ENCODE measurements at regions not wholly inside any gene's neighbourhood (a gene's known extent, or its start where the extent isn't known, plus 50 kb on each side); places are given as distances from the start of the nearest gene placed in this dataset.

DNA sequence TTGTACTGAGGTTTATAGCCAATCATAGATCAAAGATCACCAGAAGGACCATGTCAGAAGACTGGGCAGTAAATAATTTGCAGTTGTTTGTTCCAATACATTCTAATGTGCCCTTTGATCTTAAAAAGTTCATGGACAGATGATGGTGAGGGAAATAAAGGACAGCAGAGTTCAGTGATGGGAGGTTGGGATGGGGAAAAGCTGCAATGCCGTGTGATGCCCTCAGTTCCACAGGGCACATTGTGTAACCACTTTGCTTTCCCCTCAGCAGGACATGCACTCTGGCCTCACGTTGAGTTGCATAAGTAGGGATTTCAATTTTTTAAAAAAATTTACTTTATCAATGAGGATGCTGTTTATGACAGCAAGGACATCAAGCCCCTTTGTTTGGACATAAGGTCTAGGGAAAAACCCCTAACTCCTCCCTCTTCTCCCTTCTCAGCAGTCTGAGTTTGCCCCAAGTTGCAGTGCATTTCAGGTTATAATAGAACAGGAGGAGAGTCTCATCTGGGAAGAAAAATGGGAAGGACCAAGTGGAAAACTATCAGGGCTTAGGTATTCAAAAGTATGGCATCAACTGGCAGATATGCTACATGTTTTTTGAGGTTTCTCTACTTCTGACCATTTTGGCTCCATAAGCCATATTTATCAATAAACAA lies 83.1 kb upstream of the TMED7 start (continued):
- TF ChIP-seq ZNF577 (CRISPR knock-in tag; IDR thresholded peaks at IDR 0.05; ENCODE audit: borderline replicate concordance, low read depth) (no peak), BRD4 (CRISPR knock-in tag; IDR thresholded peaks at IDR 0.05) (no peak), ZFP90 (CRISPR knock-in tag; IDR thresholded peaks at IDR 0.05; ENCODE audit: borderline replicate concordance) (no peak), IKZF4 (CRISPR knock-in tag; IDR thresholded peaks at IDR 0.05; ENCODE audit: borderline replicate concordance, low read depth, not compliant biosample characterization) (no peak), SIX1 (CRISPR knock-in tag; IDR thresholded peaks at IDR 0.05; ENCODE audit: borderline replicate concordance) (no peak), ZIK1 (CRISPR knock-in tag; IDR thresholded peaks at IDR 0.05; ENCODE audit: borderline replicate concordance, low read depth) (no peak), ZNF737 (CRISPR knock-in tag; IDR thresholded peaks at IDR 0.05; ENCODE audit: borderline replicate concordance) (no peak), ZNF557 (CRISPR knock-in tag; IDR thresholded peaks at IDR 0.05) (no peak), PRMT3 (CRISPR knock-in tag; IDR thresholded peaks at IDR 0.05; ENCODE audit: borderline replicate concordance, low read depth) (no peak), KAT2B (IDR thresholded peaks at IDR 0.05; ENCODE audit: borderline replicate concordance, low read depth, low read length) (no peak), SOX6 (IDR thresholded peaks at IDR 0.05) (no peak), SOX6 (CRISPR knock-in tag; IDR thresholded peaks at IDR 0.05) (peak; percentile 34; the same call in 1 of the 2 replicates), NFYB (CRISPR knock-in tag; IDR thresholded peaks at IDR 0.05) (no peak), GATA4 (IDR thresholded peaks at IDR 0.05; ENCODE audit: borderline replicate concordance, low read depth) (no peak), ZNF441 (CRISPR knock-in tag; IDR thresholded peaks at IDR 0.05; ENCODE audit: borderline replicate concordance) (no peak), ZNF12 (CRISPR knock-in tag; IDR thresholded peaks at IDR 0.05) (no peak; the same call in 1 of the 2 replicates), JUND (CRISPR knock-in tag; IDR thresholded peaks at IDR 0.05) (no peak)
- TF ChIP-seq, protein P1, sequence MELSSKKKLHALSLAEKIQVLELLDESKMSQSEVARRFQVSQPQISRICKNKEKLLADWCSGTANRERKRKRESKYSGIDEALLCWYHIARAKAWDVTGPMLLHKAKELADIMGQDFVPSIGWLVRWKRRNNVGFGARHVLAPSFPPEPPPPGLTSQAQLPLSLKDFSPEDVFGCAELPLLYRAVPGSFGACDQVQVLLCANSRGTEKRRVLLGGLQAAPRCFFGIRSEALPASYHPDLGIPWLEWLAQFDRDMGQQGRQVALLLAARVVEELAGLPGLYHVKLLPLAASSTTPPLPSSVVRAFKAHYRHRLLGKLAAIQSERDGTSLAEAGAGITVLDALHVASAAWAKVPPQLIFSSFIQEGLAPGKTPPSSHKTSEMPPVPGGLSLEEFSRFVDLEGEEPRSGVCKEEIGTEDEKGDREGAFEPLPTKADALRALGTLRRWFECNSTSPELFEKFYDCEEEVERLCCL (CRISPR knock-in tag; IDR thresholded peaks at IDR 0.05; ENCODE audit: borderline replicate concordance): no peak
- TF ChIP-seq, protein P2, sequence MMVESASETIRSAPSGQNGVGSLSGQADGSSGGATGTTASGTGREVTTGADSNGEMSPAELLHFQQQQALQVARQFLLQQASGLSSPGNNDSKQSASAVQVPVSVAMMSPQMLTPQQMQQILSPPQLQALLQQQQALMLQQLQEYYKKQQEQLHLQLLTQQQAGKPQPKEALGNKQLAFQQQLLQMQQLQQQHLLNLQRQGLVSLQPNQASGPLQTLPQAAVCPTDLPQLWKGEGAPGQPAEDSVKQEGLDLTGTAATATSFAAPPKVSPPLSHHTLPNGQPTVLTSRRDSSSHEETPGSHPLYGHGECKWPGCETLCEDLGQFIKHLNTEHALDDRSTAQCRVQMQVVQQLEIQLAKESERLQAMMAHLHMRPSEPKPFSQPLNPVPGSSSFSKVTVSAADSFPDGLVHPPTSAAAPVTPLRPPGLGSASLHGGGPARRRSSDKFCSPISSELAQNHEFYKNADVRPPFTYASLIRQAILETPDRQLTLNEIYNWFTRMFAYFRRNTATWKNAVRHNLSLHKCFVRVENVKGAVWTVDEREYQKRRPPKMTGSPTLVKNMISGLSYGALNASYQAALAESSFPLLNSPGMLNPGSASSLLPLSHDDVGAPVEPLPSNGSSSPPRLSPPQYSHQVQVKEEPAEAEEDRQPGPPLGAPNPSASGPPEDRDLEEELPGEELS (CRISPR knock-in tag; IDR thresholded peaks at IDR 0.05): no peak
- TF ChIP-seq, protein P3, sequence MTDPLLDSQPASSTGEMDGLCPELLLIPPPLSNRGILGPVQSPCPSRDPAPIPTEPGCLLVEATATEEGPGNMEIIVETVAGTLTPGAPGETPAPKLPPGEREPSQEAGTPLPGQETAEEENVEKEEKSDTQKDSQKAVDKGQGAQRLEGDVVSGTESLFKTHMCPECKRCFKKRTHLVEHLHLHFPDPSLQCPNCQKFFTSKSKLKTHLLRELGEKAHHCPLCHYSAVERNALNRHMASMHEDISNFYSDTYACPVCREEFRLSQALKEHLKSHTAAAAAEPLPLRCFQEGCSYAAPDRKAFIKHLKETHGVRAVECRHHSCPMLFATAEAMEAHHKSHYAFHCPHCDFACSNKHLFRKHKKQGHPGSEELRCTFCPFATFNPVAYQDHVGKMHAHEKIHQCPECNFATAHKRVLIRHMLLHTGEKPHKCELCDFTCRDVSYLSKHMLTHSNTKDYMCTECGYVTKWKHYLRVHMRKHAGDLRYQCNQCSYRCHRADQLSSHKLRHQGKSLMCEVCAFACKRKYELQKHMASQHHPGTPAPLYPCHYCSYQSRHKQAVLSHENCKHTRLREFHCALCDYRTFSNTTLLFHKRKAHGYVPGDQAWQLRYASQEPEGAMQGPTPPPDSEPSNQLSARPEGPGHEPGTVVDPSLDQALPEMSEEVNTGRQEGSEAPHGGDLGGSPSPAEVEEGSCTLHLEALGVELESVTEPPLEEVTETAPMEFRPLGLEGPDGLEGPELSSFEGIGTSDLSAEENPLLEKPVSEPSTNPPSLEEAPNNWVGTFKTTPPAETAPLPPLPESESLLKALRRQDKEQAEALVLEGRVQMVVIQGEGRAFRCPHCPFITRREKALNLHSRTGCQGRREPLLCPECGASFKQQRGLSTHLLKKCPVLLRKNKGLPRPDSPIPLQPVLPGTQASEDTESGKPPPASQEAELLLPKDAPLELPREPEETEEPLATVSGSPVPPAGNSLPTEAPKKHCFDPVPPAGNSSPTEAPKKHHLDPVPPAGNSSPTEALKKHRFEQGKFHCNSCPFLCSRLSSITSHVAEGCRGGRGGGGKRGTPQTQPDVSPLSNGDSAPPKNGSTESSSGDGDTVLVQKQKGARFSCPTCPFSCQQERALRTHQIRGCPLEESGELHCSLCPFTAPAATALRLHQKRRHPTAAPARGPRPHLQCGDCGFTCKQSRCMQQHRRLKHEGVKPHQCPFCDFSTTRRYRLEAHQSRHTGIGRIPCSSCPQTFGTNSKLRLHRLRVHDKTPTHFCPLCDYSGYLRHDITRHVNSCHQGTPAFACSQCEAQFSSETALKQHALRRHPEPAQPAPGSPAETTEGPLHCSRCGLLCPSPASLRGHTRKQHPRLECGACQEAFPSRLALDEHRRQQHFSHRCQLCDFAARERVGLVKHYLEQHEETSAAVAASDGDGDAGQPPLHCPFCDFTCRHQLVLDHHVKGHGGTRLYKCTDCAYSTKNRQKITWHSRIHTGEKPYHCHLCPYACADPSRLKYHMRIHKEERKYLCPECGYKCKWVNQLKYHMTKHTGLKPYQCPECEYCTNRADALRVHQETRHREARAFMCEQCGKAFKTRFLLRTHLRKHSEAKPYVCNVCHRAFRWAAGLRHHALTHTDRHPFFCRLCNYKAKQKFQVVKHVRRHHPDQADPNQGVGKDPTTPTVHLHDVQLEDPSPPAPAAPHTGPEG (CRISPR knock-in tag; IDR thresholded peaks at IDR 0.05): no peak

Data from HepG2 (cell line).